PC-9 (cell line): ENCODE measurements at regions not wholly inside any gene's neighbourhood (a gene's known extent, or its start where the extent isn't known, plus 50 kb on each side); places are given as distances from the start of the nearest gene placed in this dataset.

ENCODE experiments used
- BruUV-seq: library from RNA; stranded (reverse); fragments of 400-500 nt; replicated peaks from 2 replicates; lab custom pipeline; 2021; lab: Mats Ljungman, UMichigan
- CTCF ChIA-PET: fragments of 300-600 bp; sonication (Branson Sonifier 250); formaldehyde crosslinking; loops from one replicate; lab custom pipeline; 2022; ENCODE audit warnings: antibody characterized with exemption; lab: Charles Lee
- POLR2A ChIA-PET: fragments of 300-600 bp; sonication (Branson Sonifier 250); formaldehyde crosslinking; loops from one replicate; lab custom pipeline; 2022; ENCODE audit warnings: antibody characterized with exemption; ENCODE audit not compliant: unreplicated experiment; lab: Charles Lee
- DNase-seq, 2 experiments: peaks; one replicate each; pipeline versions ENCODE4 v3.0.0 to v3.0.0-alpha.2; 2015 to 2022; ENCODE audit warnings: mixed read lengths in 1 of 2
- H2AFZ ChIP-seq: fragments of 200-600 bp; sonication (generic); 2 replicates; pipeline ENCODE4 v1.8.1; 2017; ENCODE audit warnings: antibody characterized with exemption
- H3F3A ChIP-seq: fragments of 200-600 bp; sonication (generic); 2 replicates; pipeline ENCODE4 v1.8.1; 2017; ENCODE audit warnings: antibody characterized with exemption, mild to moderate bottlenecking, low read depth; ENCODE audit not compliant: insufficient read depth
- H3K27ac ChIP-seq: fragments of 200-600 bp; sonication (generic); 2 replicates; pipeline ENCODE4 v1.6.1; 2016; ENCODE audit warnings: mixed run types
- H3K27me3 ChIP-seq: fragments of 200-600 bp; sonication (generic); 2 replicates; pipeline ENCODE4 v1.6.1; 2016; ENCODE audit warnings: low read depth, mixed run types; ENCODE audit not compliant: insufficient read depth
- H3K36me3 ChIP-seq: fragments of 200-600 bp; sonication (generic); 2 replicates; pipeline ENCODE4 v1.6.1; 2016; ENCODE audit warnings: low read depth, mixed run types
- H3K4me1 ChIP-seq: fragments of 200-600 bp; sonication (generic); replicated peaks from 2 replicates; pipeline ENCODE4 v1.6.1; 2016; ENCODE audit warnings: mixed run types; ENCODE audit not compliant: insufficient read depth
- H3K4me2 ChIP-seq: fragments of 200-600 bp; sonication (generic); 2 replicates; pipeline ENCODE4 v1.6.1; 2017; ENCODE audit warnings: mixed run types
- H3K4me3 ChIP-seq: fragments of 200-600 bp; sonication (generic); 2 replicates; pipeline ENCODE4 v1.6.1; 2016; ENCODE audit warnings: mixed run types
- H3K79me2 ChIP-seq: fragments of 200-600 bp; sonication (generic); 2 replicates; pipeline ENCODE4 v1.6.1; 2017; ENCODE audit warnings: low read depth, mixed run types
- H3K9me2 ChIP-seq: fragments of 200-600 bp; sonication (generic); 2 replicates; pipeline ENCODE4 v1.8.1; 2017; ENCODE audit warnings: mild to moderate bottlenecking; ENCODE audit not compliant: insufficient read depth
- H3K9me3 ChIP-seq: fragments of 200-600 bp; sonication (generic); 2 replicates; pipeline ENCODE4 v1.8.1; 2016; ENCODE audit warnings: low read depth; ENCODE audit not compliant: insufficient read depth
- H4K20me1 ChIP-seq: fragments of 200-600 bp; sonication (generic); 2 replicates; pipeline ENCODE4 v1.8.1; 2017; ENCODE audit not compliant: insufficient read depth
- CTCF ChIP-seq: fragments of 200-600 bp; sonication (generic); conservative IDR thresholded peaks from 2 replicates; pipeline ENCODE4 v1.6.1; 2017; ENCODE audit warnings: mixed run types, antibody characterized with exemption, mild to moderate bottlenecking, moderate library complexity
- EZH2 ChIP-seq: fragments of 200-600 bp; sonication (generic); IDR thresholded peaks from 2 replicates; pipeline ENCODE4 v1.8.0; 2017; ENCODE audit warnings: antibody characterized with exemption, low read depth
- intact Hi-C: fragments of 100-400 bp; cut with micrococcal nuclease; formaldehyde crosslinking; loops from one replicate; pipeline ENCODE4 v1.10.0; 2022; ENCODE audit not compliant: unreplicated experiment

GRCh38 chr1:80751204-80751603 is 1049.5 kb upstream of the ADGRL2 start:
- H2AFZ ChIP-seq: no peak overlapping the region
- no peaks in the 10 kb centered on the region for H3K4me1 ChIP-seq
- H3K27me3 ChIP-seq: no peaks in the 10 kb centered on the region
- no peaks in the 10 kb centered on the region for H3F3A ChIP-seq
- no TSS peak for BruUV-seq
- intact Hi-C loops: no loop called here
- no peak for DNase-seq
- TF ChIP-seq CTCF (no peak), EZH2 (no peak)
- CTCF ChIA-PET: no interaction called here
- POLR2A ChIA-PET: no interaction called here
- no peaks in the 10 kb centered on the region; the same call in 1 of the 2 replicates for H3K9me2 ChIP-seq
- H3K4me2 ChIP-seq: no peak overlapping the region
- H3K79me2 ChIP-seq: no peaks in the 10 kb centered on the region
- H4K20me1 ChIP-seq: no peaks in the 10 kb centered on the region
- no peak overlapping the region for H3K27ac ChIP-seq
- no peaks in the 10 kb centered on the region for H3K36me3 ChIP-seq
- H3K4me3 ChIP-seq: no peak overlapping the region
- H3K9me3 ChIP-seq: no peaks in the 10 kb centered on the region

- no peak for DNase-seq
- Histone ChIP-seq H3K27me3 (no peaks in the 10 kb centered on the region), H3F3A (no peaks in the 10 kb centered on the region), H3K9me2 (no peaks in the 10 kb centered on the region), H3K4me1 (no peaks in the 10 kb centered on the region), H3K4me3 (no peak overlapping the region), H3K36me3 (no peaks in the 10 kb centered on the region), H3K9me3 (no peaks in the 10 kb centered on the region), H3K4me2 (no peak overlapping the region), H4K20me1 (no peaks in the 10 kb centered on the region), H3K79me2 (no peaks in the 10 kb centered on the region), H3K27ac (no peak overlapping the region), H2AFZ (no peak overlapping the region)
- intact Hi-C loops: no loop called here
- TF ChIP-seq CTCF (no peak), EZH2 (no peak)
- ChIA-PET POLR2A (no interaction called here), CTCF (no interaction called here)
- BruUV-seq: no TSS peak
Observed at GRCh38 chr1:80731241-80731894, 1069.4 kb upstream of the ADGRL2 start.

- Histone ChIP-seq H3K4me3 (no peak overlapping the region), H3K27ac (no peak overlapping the region), H3K9me2 (peaks cover 10% of the 10 kb centered on the region; the same call in 1 of the 2 replicates), H2AFZ (no peak overlapping the region), H3F3A (no peaks in the 10 kb centered on the region), H3K27me3 (no peaks in the 10 kb centered on the region), H3K4me1 (no peaks in the 10 kb centered on the region), H3K36me3 (no peaks in the 10 kb centered on the region), H3K4me2 (no peak overlapping the region), H3K79me2 (no peaks in the 10 kb centered on the region), H4K20me1 (no peaks in the 10 kb centered on the region), H3K9me3 (no peaks in the 10 kb centered on the region)
- intact Hi-C loops: no loop called here
- BruUV-seq: no TSS peak
- ChIA-PET CTCF (no interaction called here), POLR2A (no interaction called here)
- TF ChIP-seq CTCF: no peak
- TF ChIP-seq EZH2: no peak
- DNase-seq: no peak
Observed at GRCh38 chr1:80722611-80723010, 1078.1 kb upstream of the ADGRL2 start.
